GM19395 (cell line): ENCODE measurements at regions not wholly inside any gene's neighbourhood (a gene's known extent, or its start where the extent isn't known, plus 50 kb on each side); places are given as distances from the start of the nearest gene placed in this dataset.

Experiments used
- ATAC-seq: cut with Tn5 transposase; IDR thresholded peaks from one replicate; pipeline ENCODE4 v1.9.1; 2021; ENCODE audit warnings: mild to moderate bottlenecking, moderate library complexity; ENCODE audit not compliant: unreplicated experiment

- ATAC-seq, result no peak
Observed at GRCh38 chr21:19565587-19565986, 1162.0 kb upstream of the TMPRSS15 start.

DNA sequence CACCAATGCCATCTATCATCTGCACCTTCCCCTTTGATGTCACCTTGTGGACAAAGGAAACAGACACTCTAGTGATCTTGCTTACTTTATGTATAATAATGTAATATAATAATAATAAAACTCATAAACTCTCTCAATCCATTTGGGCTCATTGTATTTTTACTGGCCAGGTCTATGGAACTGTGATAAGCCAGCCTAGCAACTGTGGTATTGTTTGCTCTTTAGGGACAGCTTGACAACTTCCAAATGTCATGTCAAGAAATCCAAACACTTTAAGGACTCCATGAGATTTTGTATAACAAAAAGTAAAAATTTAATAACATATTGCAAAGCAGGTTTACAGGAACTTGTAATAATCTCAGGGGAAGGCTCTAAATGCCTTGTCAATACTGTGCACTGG, 1163.4 kb upstream of the TMPRSS15 start:
- ATAC-seq, result no peak

GRCh38 chr21:19577381-19577780, 1173.8 kb upstream of the TMPRSS15 start:
- ATAC-seq, result no peak

DNA sequence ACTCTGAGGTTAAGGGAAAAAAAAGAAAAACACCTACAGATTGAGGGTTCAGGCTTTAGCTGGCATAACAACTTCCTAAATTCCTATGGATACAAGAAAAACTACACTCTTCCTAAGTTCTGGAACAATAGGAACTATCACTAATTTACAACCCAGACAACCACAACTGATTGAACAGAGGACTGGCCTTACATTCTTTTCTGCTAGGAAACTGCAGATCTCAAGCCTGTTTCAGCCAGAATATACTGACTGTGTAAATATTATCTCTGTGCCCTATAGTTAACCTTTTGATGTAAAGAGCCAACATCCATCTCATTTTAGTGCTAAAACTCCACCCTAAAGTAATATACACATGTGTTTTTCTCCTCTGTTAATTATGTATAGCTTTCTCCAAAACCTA, 1186.5 kb upstream of the TMPRSS15 start:
- no peak for ATAC-seq

DNA sequence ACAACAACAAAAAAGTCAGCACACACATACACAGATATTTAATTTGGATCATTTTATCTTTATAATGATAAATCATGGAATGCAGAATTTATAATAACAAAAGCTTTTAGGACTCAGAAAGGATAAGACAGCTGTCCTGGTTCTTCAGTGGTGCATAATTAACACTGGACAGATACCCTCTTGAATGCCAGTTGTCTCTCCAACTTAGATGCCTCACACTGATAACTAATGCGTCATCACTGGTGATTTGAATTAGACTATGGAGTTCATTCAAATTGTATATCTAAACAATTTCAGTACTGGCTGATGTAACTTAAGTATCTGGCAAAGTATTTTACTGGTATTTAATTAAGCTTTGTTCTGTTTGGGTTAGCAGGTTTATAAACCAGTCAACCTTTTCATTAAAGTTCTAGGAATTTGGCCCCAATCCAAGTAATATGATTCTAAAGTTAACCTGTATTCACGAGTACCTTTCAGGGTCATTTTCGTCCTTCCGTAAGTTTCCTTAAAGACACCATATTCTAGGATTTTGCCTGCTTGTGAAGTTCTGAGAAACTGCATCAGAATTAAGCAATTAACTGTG, 1199.5 kb upstream of the TMPRSS15 start:
- ATAC-seq, result no peak

- ATAC-seq, result no peak
Observed at GRCh38 chr21:19608101-19608621, 1204.6 kb upstream of the TMPRSS15 start.

GRCh38 chr21:19609611-19610010, 1206.0 kb upstream of the TMPRSS15 start:
- ATAC-seq, result no peak

GRCh38 chr21:19621837-19622496, 1218.4 kb upstream of the TMPRSS15 start:
- no peak for ATAC-seq

GRCh38 chr21:19640964-19641363, 1237.4 kb upstream of the TMPRSS15 start:
- ATAC-seq, result no peak

GRCh38 chr21:19648391-19648790, 1244.8 kb upstream of the TMPRSS15 start:
- no peak for ATAC-seq

GRCh38 chr21:19683492-19683891, 1279.9 kb upstream of the TMPRSS15 start:
- ATAC-seq, result no peak

GRCh38 chr21:19684328-19684727, 1280.7 kb upstream of the TMPRSS15 start:
- ATAC-seq, result no peak

DNA sequence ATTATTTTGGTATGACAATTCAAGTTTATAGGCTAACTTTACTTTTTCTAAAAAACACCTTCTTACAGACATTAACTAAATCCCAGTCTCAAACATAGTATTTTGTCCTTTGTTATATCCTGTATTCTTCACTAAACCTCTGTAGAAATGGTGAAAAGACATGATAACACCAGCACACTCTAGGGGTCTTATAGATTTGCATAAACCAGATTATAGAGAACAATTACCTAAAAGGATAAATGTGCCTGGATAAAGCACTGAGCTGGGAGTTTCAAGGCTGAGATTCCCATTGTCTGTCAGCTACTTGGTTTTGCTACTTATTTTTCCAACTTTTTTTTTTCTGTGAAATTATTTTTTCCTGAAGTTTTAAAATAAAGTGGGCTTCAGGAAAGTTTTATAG, 1288.6 kb upstream of the TMPRSS15 start:
- ATAC-seq, result no peak

GRCh38 chr21:19695796-19696195, 1292.2 kb upstream of the TMPRSS15 start:
- no peak for ATAC-seq

DNA sequence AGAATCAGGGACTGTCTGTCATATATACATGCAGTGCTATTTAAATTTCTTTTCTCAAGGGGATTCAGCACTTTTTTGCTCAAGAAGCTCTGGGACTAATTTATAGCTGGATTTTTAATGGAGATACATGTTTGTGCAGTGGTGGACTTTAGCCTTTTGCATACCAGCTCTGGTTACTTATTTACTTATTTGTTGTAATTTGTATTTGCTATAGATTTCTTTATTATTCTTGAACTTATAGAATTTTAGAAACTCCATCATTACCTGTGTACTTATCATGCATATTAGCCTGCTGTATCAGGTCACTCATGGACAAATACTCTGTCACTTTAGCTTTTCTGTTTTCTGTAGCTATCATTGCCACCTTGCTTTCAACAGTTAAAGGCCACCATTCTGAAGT, 1296.9 kb upstream of the TMPRSS15 start:
- ATAC-seq, result no peak

- no peak for ATAC-seq
Observed at GRCh38 chr21:19702726-19703125, 1295.5 kb upstream of the NCAM2 start.

- no peak for ATAC-seq
Observed at GRCh38 chr21:19704832-19705231, 1293.4 kb upstream of the NCAM2 start.

- ATAC-seq, result no peak
Observed at GRCh38 chr21:19712441-19712840, 1285.8 kb upstream of the NCAM2 start.

- no peak for ATAC-seq
Observed at GRCh38 chr21:19713313-19713712, 1284.9 kb upstream of the NCAM2 start.

GRCh38 chr21:19724081-19724480, 1274.1 kb upstream of the NCAM2 start:
- ATAC-seq, result no peak

- ATAC-seq, result no peak
Observed at GRCh38 chr21:19731251-19731650, 1267.0 kb upstream of the NCAM2 start.

DNA sequence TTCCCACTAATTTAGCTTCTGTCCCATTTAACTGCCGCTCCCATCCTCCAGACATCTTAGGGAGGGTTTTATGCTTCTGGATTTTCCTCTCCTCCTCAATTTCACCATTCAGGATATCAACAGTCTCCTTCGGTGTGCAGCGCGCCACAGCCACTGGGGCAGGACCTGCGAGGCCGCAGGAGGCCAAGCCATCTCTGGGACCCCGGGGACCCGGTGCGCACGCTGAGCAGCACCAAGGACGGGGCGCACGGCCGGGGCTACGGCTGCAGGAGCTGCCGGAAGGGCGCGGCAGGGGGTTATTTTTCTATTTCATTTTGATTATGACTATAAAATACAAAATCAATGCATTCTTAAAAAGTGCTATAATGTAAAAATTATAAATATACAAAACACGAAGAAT, 1238.4 kb upstream of the NCAM2 start:
- no peak for ATAC-seq

DNA sequence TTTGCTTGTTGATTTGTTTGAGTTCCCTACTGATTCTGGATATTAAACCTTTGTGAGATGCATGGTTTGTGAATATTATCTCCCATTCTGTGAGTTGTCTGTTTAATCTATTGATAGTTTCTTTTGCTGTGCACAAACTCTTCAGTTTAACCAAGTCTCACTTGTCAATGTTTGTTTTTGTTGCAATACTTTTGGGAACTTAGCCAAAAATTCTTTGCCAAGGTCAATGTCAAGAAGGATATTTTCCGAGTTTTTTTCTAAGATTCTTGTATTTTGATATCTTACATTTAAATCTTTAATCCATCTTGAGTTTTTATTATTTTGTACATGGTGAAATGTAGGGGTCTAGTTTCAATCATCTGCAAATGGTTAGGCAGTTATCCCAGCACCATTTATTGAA, 1230.7 kb upstream of the NCAM2 start:
- no peak for ATAC-seq
